SK-N-DZ (cell line): ENCODE measurements at regions not wholly inside any gene's neighbourhood (a gene's known extent, or its start where the extent isn't known, plus 50 kb on each side); places are given as distances from the start of the nearest gene placed in this dataset.

Experiments used
- DNase-seq: peaks from one replicate; pipeline ENCODE4 v3.0.0-alpha.2; 2015; ENCODE audit warnings: low spot score

DNA sequence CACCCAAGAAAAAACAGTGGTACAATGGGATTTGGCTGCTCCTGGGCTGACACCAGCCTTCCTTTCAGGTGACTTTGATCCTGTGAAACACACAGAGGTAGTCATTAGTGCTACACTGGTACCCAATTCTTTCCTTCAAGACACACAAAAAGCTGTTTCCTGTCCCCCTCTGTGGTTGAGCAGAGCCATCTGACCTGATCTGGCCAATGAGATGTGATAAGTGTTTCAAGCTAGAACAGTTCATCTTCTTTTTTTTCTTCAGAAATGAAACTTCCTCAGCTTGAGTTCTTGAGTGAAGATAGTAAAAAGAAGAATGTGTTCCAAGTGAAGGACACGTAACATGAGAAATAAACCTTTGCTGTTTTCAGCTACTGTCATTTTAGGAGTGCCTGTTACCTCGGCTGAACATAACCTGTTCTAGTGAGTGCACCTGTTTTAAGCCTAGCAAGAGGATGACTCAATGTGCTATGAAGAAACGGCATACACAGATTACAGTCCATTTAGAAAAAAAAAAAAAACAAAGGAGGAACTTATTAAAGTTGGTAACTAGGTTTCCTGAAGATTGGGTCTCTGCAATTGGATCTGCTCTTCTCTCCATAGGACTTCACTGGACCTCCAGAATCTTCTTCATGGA, 287.8 kb downstream of the GAS1 start:
- no peak for DNase-seq

DNA sequence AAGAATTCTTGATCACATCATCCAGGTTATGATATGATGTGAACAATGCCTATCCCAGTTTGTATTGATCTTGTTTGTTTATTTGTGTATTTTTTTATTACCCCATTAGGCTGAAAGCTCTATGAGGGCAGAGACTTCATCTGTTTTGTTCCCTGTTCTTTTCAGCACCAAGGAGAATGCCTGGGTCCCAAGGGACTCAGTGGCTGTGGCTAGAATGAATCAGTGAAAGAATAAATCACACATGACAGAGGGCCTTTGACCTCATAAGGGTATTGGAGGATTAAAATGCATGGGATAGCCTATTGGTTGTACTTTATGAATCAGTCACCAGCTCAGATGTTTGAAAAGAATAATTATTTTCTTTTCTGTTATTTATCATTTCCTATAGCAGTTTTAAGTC, 292.2 kb downstream of the GAS1 start:
- no peak for DNase-seq

DNA sequence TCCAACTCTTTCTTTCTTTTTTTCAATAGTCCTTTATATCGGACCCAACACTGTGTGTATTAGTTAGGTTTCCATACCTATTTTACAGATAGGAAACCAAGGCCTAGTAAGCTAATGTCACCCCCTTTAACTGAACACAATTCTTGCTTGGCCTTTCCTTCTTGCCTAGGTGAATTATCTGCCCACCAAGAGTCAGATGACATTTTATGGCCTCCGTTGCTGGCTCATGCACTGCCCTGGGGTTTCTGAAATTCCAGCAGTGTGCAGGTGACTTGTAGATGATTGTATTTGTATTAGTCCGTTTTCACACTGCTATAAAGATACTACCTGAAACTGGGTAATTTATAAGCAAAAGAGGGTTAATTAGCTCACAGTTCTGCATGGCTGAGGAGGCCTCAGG, 293.8 kb downstream of the GAS1 start:
- DNase-seq, result no peak

DNA sequence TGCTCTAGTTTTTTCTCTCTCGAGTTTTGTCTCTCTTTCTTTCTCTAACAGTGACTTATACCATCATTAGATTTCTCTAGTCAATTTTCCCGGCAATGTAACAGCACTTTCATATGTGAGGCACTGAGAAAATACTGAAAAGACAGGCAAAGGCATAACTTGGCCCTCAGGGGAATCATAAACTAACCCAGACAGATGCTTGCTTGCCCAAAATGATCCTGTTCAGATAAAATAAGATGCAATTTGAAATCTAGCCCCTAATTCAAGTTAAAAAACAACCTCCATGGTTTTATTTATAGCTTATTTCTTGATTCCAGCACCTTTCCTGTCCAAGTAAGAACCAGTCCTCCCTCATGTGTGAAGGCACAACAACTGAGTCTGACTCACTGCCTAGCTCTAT, 294.6 kb downstream of the GAS1 start:
- DNase-seq, result no peak

DNA sequence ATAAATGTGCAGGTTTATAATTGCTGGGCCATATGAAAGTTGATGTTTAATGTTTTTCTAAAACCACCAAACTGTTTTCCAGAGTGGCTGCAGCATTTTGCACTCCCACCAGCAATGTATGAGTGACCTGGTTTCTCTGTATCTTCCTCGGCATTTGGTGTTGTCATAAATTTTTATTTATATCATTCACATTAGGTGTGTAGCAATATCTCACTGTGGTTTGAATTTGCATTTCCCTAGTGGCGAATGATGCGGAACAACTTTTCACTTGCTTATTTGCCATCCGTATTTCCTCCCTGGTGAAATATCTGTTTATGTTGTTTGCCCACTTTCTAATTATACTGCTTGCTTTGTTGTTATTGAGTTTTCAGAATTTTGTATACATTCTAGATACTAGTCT, 295.7 kb upstream of the TUT7 start:
- DNase-seq, result no peak

DNA sequence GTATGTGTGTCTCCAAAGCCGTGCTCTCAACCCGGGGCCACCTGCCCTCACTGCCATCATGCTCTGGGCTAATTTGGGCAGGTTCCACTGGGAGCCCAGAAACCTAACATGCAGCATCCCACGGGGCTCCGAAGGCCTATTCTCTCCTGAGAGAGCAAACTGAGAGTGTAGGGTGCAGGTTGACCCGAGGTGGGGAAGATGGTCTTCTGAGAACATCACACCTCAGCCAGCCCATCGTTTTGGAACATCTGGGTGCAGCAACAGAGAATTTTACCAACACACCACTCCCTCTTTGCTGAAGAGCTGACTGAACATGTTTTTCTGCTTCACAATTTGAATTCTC, 294.6 kb upstream of the TUT7 start:
- no peak for DNase-seq

DNA sequence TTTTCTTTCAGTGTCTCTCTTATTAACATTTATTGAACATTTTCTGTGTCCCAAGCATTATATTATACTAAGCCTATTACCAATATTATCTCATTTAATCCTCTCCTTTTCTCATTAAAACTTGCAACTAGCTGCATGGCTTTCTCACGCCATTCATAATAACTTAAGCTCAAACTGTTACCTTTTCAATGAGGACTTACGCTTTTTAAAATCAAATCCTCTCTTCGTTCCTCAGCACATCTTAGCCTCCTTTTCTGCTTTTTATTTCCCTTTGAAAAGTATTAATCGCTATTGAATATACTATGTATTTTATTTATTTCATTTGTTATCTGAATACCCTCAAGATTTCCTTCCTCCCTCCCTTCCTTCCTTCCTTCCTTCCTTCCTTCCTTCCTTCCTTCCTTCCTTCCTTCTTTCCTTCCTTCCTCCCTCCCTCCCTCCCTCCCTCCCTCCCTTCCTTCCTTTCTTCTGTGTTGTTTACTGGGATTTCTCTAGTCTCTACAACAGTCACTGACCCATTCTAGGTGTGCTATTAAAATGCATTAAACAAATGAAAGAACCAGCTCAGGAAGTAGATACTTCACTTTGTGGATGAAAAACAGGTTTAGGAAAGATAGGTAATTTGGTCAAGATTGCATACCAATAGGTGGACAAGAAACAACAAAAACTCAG, 294.1 kb upstream of the TUT7 start:
- DNase-seq, result no peak

DNA sequence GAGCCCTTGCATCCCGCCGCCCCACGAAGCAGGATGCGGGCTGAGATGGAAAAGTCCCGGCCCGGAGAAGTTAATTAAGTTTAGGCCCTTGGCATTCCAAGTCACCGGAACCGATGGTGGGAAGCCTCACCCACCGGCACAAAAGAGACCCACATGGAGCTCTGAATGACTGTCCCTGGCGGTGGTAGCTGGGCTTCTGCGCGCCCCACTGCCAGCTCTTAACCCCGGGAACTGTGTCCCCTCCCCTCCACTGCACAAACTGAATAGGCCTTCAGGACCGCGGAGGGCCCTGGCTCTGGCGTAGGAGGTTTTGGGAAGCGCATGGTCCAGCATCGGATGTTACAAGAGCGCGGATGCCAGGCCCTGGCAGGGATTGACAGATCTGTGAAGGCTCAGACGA, 291.1 kb upstream of the TUT7 start:
- DNase-seq, result no peak

DNA sequence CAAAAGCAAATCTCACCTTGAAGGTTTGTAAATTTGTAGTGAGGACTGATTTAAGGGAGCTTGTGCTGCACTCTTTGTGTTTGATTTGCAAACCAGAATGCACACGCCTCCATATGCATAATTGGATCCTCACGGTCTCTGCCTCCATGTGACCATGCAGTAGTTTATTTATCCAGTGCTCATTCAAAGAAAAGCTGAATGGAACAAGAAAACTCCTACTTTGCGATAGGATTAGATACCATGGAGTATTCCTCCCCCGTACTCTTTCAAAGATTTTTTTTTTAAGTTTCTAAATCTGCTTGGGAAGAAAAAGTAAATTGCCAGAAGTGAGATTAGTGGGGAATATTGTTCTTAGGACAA, 290.4 kb upstream of the TUT7 start:
- DNase-seq, result no peak

DNA sequence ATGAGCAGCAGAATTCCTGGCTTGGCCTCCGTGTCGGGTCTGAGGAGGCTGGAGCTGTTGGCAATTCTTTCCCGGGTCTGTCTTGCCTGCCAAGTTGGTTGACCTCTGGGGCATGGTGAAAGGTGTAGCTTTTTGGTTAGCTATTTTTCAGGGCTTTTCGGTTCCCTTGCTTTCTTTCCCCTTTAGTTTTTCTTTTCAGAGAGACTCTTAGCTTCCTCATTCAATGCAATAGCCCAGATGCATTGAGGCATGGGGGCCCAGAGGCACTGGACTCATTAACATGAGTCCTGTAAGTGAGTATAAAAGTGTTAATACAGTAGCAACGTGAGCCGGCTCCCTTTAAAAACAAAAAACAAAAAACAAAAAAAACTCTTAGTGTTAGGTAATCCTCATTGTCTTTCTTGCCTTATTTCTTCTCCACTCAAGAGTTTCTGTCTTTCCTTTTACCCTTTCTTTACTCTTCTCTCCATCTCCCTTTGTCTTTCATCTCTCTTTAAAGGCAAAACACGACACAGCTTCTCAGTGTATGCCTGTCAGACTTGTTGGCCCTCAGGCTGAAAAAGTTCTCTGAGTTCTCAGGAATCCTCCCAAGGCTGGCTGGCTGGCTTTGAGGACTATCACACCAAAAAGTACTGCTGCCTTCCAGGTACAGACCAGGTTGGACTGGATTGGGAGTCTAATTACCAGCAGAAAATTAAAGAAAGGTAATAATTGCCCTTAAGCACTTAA, 289.9 kb upstream of the TUT7 start:
- no peak for DNase-seq

DNA sequence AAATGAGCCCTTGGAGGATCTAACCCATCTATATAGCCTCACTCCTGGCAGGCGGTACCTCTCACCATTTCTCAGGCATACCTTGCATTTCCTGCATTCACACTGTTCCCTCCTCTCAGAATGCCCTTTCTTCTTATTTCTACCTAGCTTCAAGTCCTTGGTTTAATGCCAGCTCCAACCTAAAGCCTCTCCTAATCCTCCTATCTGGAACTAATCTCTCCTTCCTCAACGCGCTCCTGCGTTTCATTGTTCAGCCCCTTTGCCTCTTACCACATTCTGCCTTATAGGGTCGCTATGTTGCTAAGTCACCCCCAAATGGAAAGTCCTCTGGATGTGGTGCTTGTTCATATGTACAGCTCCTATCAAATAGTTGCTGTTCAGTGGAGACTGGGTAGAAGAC, 288.5 kb upstream of the TUT7 start:
- no peak for DNase-seq

DNA sequence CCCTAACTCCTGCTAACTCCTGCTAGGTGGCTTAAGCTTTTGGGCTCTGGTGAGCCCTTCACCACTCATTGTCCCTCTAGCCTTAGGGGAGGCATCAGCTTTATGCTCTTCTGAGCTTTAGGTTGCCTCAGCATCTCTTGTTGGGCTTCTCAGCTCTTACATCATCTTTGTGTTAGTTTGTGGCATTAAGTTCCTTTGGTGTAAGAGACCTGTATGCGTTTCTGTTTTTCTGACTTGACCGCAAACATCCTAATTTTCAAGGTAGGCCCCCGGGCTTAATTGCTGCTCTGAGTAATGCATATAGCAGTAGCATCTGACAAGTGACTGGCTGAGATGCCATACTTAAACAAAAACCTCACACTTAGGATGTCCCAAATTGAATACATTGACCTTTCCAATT, 287.8 kb upstream of the TUT7 start:
- no peak for DNase-seq

DNA sequence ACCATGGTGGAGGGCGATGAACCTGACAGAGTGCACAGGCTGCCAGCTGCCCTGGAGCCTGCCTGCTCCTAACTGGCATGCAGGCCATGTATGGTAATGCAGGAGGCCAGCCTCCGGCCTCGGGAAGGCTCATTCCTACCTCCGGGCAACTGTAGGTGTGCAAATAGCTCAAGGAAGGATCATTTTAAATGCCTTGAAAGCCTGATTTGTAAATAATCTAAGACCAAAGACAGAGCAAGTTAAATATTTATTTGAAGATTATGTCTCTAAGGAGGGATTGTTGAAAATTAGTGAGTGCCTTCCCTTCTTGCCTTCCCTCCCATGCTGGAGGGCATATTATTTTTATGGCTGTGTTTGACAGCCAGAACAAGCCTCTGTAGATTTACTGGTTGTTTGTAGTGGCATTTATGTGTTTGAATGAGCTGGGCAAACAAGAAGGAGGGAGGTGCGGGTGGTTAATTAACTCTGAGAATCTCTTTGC, 285.7 kb upstream of the TUT7 start:
- no peak for DNase-seq

DNA sequence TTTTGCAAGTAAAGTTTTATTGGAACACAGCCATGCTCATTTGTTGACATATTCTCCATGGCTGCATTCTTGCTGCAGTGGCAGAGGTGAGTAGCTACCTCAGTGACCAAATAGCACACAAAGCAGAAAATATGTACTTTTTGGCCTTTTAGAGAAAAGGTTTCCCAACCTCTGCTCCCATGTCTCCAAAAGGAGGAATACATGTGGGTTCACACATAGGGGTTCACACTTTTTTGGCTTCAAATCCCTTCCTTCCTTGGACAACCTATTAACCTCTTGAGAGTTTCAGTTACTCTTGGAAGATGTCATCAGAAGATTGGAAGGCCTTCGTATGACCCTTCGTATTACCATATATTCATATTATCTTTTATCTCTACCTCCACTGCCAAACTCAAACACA, 285.1 kb upstream of the TUT7 start:
- DNase-seq, result no peak

DNA sequence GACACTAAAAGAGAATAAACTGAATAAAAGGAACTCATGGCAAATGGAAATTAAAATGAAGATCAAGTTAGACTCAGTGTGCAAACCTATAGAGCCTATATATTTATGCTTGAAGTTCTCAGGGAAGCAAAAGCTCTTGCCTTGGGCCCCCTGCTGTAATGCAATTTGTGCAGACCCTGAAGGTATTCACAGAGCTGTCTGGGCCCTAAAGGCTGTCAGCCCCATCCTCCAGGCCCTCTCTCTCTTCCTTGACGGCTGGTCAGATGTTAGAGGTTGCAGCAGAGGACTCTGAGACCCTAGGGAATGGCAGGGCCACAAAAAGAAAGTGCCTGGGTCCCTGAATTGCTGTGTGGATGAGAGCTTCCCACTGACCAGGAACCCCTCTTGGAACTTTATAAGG, 283.9 kb upstream of the TUT7 start:
- DNase-seq, result no peak

DNA sequence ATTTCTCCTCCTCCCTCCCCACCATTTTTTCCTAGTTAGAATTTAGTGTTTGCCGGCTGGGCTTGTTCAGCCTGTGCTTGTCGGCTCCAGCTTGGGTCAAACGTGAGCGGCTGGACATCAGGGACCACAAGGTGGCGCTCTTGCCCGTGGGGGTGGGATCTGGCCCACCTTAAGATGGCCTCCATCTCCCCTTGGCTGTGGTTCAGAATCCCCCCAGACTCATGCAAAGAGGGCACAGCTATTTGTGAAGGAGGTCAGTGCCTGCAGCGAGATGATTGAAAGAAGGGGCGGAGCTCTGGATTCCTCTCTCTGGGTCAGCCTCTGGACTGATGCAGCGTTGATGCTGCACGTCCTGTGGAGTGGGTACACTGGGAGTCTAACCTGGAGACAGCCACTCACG, 283.3 kb upstream of the TUT7 start:
- peak; percentile 1 for DNase-seq

DNA sequence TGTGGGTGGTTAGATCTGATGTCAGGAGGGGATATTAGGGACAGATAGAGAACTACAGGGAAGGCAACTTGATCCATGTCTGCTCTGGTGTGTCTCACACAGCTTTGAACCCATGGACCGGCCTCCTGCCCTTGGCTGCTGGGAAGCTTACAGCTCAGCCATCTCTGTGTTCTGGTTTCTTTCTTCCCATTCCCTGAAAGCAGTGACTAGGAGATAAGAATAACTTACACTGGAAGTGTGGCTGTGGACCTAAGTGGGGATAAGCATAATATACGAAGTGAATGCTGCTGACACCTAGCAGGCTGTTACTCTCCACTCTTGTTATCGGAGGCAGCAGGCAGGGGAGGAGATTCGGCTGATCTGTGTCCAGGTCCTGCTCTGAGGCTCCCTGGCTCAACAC, 282.3 kb upstream of the TUT7 start:
- DNase-seq, result no peak

DNA sequence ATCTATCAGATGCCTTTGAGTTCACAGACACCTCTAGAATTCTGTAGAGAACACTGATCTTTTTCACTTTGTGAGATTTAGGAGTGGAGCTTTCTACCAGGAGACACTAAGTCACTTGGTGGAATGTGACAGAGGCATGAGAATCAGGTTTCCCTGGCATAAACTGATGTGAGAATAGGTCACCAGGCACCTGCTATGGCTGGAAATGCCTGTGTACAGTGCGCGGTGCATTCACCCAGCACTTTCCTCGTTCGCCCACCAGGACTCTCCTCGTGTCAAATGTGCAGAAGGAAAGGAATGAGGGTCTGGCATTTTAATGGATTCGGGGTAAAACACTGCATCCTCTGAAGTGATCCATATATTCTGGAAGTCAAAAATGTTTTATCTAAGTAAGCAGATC, 281.8 kb upstream of the TUT7 start:
- DNase-seq, result no peak

DNA sequence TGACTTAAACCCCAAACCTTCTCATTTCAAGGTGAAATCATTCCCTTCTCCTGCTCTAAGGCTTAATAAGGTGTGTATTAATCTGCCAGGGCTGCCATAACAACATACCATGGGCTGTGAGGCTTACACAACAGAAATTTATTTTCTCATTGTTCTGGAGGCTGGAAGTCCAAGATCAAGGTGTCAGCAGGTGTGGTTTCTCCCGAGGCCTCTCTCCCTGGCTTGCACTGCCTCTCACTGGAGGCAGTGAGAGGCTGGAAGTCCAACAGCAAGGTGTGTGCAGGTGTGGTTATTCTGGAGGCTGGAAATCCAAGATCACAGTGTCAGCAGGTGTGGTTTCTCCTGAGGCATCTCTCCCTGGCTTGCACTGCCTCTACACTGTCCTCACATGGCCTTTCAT, 280.3 kb upstream of the TUT7 start:
- no peak for DNase-seq

DNA sequence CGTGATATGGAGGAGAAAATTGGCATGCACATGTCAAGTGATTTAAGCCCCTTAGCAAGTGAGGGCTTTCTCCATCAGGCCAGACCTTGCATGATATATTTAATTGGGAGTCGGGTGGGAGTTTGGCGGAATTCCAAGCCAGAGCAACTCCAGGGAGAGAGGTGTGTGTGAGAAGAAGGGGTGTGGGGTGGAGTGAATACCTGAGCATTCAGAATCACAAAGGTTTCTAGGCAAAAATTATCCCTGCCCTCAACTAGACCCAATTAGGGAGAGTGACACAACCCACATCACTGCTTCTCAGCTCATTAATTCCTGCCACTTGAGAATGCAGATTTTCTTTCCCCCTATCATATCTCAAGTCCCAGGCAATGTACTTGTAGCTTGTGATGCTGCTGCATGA, 279.7 kb upstream of the TUT7 start:
- no peak for DNase-seq

DNA sequence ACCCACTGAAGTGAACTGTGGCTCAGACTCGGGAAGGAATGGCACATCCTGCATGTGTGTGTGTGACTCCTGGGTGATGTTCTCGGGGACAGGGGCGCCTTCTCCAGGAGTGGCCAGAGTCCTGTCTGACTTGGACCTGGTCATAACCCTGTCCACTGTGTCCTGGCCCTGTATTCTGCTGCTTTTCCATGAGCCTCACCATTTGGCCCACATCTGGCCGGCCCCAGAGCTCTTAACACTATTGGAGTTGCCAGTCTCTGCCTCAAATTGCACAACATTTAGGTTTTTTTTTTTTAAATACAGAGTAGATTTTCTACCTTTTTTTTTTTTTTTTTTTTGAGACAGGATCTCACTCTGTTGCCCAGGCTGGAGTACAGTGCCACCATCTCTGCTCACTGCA, 278.3 kb upstream of the TUT7 start:
- no peak for DNase-seq

DNA sequence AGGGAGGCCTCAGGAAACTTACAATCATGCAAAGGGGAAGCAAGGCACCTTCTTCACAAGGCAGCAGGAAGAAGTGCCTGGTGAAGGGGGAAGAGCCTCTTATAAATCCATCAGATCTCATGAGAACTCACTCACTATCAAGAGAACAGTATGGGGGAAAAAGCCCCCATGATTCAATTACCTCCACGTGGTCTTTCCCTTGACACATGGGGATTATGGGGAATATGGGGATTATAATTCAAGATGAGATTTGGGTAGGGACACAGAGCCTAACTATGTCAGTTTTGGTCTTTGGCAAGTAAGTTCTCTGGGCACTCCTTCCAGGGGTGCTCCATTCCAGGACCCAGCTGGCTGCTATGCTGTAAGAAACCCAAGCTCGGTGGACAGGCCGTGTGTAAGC, 275.3 kb upstream of the TUT7 start:
- DNase-seq, result no peak

DNA sequence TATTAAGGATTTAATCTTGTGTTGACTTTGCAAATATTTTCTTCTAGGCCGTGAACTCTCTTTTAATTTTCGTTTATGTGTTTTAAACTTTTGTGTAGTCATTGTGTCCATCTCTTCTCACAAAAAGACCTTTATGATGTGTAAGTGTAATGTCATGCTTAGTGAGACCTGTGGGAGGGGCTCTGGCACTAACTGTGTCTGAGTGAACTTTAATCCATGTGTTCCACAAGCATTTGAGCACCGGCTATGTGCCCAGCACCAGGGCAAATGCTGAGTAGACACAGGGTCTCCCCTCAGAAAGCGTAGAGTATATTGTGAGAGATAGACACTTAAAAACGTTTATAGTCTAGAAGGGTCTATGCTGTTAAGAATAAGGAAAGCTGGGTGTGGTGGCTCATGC, 272.6 kb upstream of the TUT7 start:
- no peak for DNase-seq
